ENCODE measurements at regions not wholly inside any gene's neighbourhood (a gene's known extent, or its start where the extent isn't known, plus 50 kb on each side); places are given as distances from the start of the nearest gene placed in this dataset.
A peak's percentile ranks its signal among the peaks of the same experiment; 100 is the strongest.

- no peak for DNase-seq
Measured at GRCh38 chr4:152109531-152110509, 349.0 kb upstream of the GATB start.

GRCh38 chr4:152107736-152108500, 347.1 kb upstream of the GATB start:
- no peak for DNase-seq

GRCh38 chr4:152106781-152107321, 346.0 kb upstream of the GATB start:
- DNase-seq: no peak

- no peak for DNase-seq
Measured at GRCh38 chr4:152106113-152106763, 345.4 kb upstream of the GATB start.

DNA sequence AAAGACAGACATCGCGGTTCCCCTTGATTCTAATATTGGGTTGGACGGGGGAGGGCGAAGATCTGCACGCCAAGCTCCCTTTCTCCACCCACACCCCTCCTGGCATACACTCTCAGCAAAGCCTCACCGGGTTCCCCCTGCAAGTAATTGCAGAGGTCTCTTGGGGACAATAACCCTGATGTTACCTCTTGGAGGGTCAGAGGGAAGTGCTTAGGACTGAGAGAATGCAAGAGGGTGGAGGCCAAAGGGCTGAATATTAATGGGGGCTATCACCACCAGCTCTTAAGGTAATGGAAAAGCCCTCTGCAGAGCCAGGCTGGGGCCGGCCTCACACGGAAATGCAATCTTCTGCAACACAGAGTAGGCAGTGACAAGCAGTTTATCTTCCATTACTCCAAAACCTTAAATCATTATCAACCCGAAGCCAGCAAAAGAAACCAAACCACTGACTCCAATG, 344.1 kb upstream of the GATB start:
- no peak for DNase-seq

- no peak for DNase-seq
Measured at GRCh38 chr4:152104356-152104755, 343.5 kb upstream of the GATB start.

GRCh38 chr4:152103181-152103901, 342.5 kb upstream of the GATB start:
- no peak for DNase-seq

GRCh38 chr4:152102436-152103000, 341.7 kb upstream of the GATB start:
- no peak for DNase-seq

GRCh38 chr4:152101556-152102435, 341.0 kb upstream of the GATB start:
- DNase-seq: no peak

DNA sequence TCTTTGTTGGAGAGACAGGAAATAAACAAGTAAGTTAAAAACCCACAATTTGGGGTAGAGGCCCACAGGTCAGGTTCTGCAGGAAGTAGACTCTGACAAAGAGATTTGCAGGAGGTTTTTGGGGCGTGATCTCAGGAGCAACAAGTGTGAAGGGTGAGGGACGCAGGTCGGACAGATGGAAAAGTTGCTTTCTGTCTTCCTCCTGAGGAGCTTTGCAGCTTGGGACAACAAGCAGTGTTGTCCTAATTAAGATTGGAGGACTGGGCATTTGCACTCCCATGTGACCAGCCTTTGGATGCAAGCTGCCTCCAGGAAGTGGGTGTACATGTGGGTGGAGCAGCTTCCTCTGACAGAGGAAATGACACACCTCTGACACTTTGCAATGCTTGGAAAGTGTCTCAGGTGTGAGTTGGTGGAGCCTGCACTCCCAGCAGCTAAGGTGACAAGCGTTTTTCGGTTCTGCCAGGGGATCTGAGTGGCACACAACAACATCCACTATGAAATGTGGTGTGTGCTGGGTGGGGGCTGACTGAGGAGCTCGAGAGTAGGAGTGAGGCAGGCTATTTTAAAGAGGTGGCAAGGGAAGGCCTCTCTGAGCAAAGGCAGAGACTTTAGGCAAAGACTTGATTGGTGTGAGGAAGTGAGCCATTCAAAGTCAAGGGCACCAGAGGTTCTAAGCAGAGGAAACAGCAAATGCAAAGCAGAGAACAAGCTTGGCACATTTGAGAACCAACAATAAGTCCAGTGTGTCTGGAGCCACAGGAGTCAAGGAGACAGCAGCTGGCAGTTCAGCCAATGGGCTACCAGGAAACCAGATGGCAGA, 339.8 kb upstream of the GATB start:
- DNase-seq: peak in 1 of 2 experiments; percentile 16

GRCh38 chr4:152099981-152100378, 339.2 kb upstream of the GATB start:
- DNase-seq: no peak

GRCh38 chr4:152099555-152099954, 338.7 kb upstream of the GATB start:
- DNase-seq: no peak

GRCh38 chr4:152099061-152099425, 338.2 kb upstream of the GATB start:
- no peak for DNase-seq

DNA sequence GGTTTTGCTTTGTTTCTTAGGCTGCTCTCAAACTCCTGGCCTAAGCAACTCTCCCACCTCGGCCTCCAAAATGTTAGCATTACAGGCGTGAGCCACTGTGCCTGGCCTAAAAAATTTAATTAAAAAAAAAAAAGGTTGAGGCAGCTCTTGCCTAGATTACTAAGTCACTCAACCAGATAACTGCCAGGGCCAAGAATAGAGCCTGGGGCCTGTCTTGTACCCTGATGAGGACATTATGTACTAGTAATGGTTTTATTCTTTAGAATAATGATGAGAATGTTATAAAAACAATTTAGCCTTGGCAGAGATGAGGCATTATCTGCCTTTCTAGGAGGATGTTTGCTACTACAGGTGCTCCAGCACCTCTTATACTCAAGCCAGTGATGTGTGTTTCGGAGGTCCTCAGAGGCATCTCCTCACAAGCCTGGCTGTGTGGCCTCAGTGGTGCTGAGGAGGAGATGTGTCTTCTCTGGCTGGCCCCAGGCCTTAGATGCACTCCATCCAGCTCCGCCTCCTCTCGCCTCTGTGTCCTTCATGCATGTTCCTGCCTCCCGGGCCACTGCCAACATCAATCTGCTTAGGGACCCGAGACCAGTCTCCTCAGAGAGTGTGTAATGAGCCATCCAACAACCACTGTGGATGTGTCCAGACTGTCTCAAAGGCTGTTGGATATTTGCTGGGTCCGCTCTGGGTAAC, 337.7 kb upstream of the GATB start:
- DNase-seq: no peak

GRCh38 chr4:152097371-152097770, 336.6 kb upstream of the GATB start:
- DNase-seq: no peak

- no peak for DNase-seq
Measured at GRCh38 chr4:152095701-152096070, 334.9 kb upstream of the GATB start.

GRCh38 chr4:152094970-152095700, 334.3 kb upstream of the GATB start:
- DNase-seq: peak in 1 of 2 experiments; percentile 42

DNA sequence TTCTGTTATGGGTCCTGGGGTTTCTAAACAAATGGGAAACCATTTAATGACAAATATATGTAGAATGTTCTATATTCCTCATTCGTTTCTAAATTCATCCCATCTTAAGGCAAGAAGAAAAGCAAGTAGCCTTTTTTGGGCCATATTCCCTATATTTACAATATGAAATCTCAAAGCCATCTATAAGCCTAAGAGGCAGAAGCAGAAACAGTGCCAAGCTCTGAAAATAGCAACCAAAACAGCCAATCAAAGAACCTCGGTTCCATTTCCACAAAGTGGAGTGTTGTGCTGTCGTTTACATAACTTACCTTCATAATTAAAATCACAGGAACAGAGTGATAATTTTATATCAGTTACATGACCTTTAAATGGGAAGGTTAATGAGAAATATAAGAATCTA, 330.6 kb upstream of the GATB start:
- no peak for DNase-seq

- DNase-seq: no peak
Measured at GRCh38 chr4:152090543-152090942, 329.7 kb upstream of the GATB start.
